RKO (cell line): ENCODE measurements at regions not wholly inside any gene's neighbourhood (a gene's known extent, or its start where the extent isn't known, plus 50 kb on each side); places are given as distances from the start of the nearest gene placed in this dataset.
"Not testable (repeated sequence)": the region's sequence is repeated elsewhere in the genome, so short reads cannot be mapped to it uniquely, and the experiment has no call there.

Source experiments
- DNase-seq: peaks from one replicate; pipeline ENCODE4 v3.0.0-alpha.2; 2016; ENCODE audit warnings: low spot score

GRCh38 chrX:10971176-10971575 is 140.0 kb upstream of the HCCS start:
- DNase-seq, result no peak

GRCh38 chrX:10971759-10972158 is 139.4 kb upstream of the HCCS start:
- DNase-seq, result no peak

DNA sequence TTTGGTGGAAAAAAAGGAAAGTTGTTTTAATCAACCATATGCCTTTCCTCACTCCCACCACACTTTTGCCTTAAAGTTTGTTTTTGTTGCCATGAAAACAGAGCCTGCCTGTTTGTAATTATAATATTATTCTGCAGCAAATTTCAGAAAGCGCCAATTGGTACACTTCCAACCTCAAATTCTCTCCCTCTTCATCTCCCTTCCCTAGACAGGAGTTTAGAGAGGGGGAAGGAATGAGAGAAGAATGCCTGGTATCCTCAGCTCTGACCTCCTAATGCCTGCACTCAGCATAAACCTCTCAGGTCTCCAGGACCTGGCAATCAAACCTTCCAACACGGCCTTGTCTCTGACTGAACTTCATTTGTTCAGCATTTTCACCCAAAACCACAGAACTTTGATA is 138.4 kb upstream of the HCCS start:
- no peak for DNase-seq

GRCh38 chrX:10974920-10975319 is 136.2 kb upstream of the HCCS start:
- DNase-seq, result no peak

- no peak for DNase-seq
These were observed 131.2 kb upstream of the HCCS start for GRCh38 chrX:10979956-10980355.

DNA sequence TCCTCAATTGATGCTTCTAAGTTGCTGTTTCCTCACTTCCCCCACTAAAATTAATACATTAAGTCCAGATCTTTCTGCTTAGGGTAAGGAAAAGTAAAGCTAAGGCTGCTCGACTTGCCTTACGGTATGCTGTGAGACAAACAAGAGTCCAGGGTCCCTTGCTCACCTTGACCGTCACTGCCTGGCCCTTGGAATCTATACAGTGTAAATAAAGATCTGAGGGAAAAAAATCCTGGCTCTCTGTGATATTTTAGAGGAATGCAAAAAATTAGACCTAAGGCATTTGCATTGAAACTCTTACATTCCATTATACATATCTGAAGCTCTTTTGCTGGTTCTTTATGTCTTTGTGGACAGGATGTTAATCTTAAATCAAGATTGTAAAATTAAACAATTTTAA is 129.6 kb upstream of the HCCS start:
- no peak for DNase-seq

DNA sequence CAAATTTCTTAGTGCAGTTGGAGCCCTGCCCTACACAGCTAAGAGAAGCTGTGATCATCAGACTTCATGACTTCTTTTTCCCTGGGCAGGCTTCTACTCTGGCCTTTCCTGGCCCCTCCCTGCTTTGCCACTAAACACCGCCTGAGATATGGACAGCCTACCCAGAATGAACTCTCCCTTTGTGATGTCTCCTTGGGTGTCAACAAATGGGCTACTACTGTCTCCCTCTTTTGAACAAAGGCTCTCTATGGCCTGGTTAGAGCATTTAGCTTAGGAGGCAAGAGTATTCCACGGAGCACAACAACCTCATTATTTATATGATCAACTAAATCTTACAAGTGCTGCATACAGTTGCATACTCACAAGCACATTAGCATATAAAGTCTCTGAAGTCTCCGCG is 127.6 kb upstream of the HCCS start:
- no peak for DNase-seq

DNA sequence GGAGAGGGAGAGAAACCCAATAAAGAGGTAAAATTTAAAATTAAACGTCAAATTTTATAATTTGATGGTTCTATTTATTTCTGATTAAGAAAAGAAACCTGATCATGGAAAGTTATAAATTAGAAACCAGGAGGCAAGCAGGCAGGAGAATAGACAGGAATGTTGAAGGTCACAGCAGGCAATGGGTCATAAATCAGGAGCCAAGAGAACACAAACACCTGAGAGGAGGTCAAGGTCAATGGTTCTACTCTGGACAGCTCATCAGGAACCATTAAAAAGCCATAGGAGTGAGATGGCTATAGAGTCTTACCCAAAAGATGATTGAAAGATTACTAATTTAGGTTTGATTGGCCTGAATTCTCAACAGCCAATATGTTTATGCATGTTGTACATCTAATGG is 126.9 kb upstream of the HCCS start:
- no peak for DNase-seq

DNA sequence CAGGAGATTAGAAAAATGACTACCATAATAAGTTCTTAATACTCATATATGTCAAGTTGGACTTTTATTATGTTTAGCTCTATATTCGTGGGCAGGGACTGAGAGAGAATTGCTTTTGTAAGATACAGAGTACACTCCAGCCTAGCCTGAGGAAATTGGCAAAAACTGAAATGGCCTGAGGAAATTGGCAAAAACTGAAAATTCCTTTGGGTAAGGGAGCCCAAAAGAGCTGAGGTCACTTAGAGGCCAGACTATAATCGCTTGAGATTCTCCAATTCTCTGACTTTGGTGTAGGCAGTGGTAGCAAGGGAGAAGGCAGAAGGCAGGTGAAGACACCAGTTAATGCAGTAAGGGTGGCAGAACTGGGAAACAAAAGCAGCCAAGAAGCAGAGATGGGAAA is 124.5 kb upstream of the HCCS start:
- no peak for DNase-seq

- no peak for DNase-seq
These were observed 122.5 kb upstream of the HCCS start for GRCh38 chrX:10988653-10989052.

DNA sequence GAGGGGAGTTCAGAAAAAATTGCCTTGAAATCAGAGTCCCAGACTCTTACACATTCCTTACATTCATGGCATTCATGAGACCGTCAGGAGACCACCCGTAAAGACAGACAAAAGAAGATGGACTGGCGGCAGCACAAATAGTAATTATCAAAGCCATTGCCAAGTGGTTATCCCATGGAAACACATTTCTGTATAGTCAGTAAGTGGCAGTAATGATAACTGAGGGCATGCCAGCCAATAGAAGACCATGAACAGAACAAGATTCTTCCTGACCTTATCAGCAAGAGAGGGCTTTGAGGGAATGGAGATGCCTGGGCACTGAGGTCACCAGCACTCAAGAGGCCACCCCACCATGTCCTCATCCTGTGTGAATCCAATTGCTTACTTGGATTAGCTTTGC is 121.7 kb upstream of the HCCS start:
- DNase-seq, result no peak

DNA sequence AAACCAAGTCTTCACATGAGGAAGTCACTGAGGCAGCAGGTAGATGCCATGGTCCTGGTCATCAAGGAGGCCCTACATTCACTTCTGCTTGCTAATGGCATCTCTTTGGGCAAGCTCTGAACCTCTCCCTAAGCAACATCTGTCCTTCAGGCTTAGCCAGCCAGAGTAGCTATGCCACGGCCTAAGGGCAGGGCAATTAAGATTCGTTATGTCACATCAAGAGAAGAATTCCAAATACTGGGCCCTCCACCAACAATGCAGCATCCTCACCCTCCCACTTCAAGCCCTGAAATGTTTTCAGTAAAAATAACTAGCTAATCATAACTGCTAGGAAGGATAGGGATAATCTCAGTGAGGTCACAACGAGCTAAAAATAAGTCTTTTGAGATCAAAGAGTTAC is 120.7 kb upstream of the HCCS start:
- DNase-seq, result no peak

DNA sequence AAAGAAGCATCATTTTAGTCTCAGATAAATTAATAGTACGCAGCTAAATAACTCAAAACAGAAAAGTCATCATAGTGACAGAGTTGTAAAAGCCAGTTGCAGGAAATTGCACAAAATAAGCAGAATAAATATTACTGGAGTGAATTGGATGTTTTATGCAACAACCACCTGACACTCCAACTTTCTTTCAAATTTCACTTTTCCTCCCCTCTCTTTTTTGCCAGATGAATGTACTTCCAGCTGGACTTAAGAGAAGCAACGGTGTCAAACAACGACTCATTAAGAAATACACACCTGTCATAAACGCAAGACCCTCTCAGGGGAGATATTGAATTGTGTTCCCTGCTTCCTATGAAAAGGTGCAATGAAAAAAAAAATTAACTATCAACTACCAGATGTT is 120.2 kb upstream of the HCCS start:
- DNase-seq, result no peak

- no peak for DNase-seq
These were observed 119.0 kb upstream of the HCCS start for GRCh38 chrX:10992110-10992509.

DNA sequence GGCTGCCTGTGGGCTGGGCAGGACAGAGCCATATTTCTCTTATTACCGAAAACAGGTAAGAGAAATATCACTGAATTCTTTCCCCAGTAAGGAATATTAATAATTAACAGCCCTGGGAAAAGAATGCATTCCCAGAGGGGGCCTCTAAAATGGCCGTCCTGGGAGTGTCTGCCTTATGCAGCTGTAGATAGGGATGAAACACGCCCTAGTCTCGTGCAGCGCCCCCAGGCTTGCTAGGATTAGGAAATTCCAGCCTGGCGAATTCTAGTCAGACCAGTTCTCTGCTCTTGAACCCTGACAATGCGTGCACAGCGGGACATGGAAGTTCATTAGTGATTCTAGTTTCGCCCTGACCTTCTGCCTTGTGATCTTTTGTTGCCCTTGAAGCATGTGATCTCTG is 104.1 kb upstream of the HCCS start:
- not testable (repeated sequence) for DNase-seq

- no peak for DNase-seq
These were observed 100.7 kb upstream of the HCCS start for GRCh38 chrX:11010476-11010875.

DNA sequence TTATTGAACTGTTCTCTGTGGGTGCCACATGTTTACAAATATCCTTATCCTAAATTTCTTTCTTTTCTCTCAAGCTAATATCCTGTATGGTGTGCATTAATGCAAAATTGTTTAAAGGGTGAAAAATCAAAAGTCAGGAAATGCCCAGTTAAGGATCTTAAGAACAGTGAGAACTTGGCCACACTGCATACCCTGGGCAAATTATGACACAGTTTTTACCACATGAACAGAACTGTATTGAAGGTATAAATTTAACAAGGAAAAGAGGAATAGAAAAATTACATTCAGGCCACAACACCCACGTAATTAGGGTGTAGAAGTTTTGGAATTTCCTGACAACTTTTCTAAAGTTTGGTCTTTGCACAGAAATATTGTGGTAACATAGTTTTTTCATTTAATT is 94.4 kb upstream of the HCCS start:
- DNase-seq, result no peak

DNA sequence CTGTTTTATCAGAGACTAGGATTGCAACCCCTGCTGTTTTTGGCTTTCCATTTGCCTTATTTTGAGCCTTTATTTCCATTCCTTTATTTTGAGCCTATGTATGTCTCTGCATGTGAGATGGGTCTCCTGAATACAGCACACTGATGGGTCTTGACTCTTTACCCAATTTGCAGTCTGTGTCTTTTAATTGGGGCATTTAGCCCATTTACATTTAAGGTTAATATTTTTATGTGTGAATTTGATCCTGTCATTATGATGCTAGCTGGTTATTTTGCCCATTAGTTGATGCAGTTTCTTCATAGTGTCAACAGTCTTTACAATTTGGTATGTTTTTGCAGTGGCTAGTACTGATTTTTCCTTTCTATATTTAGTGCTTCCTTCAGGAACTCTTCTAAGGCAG is 88.5 kb upstream of the HCCS start:
- not testable (repeated sequence) for DNase-seq

DNA sequence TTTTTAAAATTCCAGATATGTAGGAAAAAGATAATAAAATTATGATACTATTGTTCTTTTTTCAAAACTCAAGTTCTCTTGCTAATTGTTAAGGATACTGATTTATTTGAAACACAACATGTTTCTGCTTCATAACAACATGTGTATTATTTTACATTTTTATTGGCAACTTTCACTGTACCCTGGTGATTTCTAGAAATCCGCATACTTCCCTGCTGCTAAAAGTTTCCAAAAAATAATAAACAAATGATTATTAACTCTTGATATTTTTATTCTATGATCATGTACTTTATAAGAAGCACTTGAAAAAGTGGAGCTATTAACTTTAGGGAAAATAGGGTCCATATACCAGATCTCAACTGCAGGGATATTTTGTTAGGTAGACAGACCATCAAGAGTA is 71.2 kb upstream of the HCCS start:
- no peak for DNase-seq

DNA sequence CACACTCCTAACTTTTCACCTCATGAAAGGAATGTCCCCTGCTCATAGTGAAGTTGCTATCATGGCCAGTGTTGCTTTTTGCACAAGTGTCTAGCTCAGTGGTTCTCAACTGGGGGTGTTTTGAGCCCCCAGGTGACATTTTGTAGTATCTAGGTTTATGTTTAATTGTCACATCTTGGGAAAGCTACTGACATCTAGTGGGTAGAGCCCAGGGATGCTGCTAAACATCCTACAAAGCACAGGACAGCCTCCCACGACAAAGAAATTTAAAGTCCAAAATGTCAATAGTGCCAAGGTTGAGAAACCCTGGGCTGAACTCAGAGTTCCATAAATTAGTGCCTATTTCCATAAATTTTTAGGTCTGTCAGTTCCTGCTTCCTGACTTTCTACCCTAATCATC is 70.7 kb upstream of the HCCS start:
- no peak for DNase-seq

DNA sequence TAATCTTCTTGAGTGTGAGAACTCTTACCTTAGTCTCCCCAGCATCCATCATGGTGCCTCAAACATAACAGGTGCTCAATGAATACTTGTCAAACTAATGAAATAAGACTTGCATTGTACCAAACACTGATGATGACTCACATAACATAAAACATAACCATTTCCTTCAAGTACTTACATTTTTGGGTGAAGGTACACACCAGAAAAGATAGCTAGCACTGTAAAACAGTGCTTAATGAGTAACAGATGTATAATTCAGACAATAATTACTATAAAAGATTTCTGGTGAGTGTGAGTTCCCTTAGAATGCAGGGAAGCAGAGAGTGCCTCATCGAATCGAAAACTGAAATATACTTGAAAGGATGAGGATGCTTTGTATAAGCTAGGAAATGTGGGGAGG is 70.1 kb upstream of the HCCS start:
- DNase-seq, result no peak

DNA sequence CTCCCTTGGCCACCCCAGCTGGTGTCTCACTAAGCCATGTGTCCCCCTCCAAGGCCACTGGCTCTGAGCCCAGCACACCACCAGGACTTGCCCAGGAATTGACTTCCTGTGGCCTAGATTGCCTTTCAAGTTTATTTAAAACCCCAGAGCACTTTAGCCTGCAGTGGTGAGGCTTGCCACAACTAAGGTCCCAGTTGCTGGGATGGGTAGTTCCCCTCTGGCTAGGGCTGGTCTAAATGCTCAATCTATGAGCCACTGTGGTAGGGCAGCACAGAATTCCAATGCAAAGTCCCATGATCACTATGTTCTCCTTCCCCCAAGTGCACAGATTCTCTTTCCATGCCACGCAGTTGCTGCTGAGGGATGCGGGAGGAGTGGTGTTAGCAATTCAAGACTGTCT is 61.1 kb upstream of the HCCS start:
- no peak for DNase-seq

GRCh38 chrX:11053351-11053750 is 57.8 kb upstream of the HCCS start:
- no peak for DNase-seq

DNA sequence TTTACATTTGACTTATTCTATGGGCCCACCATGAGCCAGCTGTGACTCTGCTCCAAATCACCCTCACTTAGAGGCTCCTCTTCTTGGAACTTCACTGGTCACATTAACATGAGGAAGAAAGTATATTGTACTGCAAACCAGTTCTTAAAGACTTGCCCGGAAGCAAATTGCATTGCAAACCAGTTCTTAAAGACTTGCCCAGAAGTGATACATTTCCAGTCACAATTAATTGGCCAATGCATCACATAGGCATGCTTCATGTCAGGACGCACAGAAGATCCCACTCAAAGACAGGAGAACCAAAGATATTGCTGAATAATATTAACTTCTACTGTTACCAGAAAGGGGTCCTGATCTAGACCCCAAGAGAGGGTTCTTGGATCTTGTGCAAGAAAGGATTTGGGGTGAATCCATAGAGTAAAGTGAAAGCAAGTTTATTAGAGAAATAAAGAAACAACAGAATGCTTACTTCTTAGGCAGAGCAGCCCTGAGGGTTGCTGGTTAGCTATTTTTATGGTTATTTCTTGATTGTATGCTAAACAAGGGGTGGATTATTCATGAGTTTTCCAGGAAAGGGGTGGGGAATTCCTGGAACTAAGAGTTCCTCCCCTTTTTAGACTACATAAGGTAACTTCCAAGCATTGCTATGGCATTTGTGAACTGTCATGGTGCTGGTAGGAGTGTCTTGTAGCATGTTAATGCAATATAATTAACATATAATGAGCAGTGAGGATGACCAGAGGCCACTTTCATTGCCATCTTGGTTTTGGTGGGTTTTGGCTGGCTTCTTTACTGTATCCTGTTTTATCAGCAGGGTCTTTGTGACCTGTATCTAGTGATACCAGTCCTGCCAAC is 54.6 kb upstream of the HCCS start:
- DNase-seq, result no peak
